SK-N-MC (cell line): ENCODE measurements at regions not wholly inside any gene's neighbourhood (a gene's known extent, or its start where the extent isn't known, plus 50 kb on each side); places are given as distances from the start of the nearest gene placed in this dataset.

Source experiments
- EZH2 ChIP-seq: fragments of 200-600 bp; sonication (generic); IDR thresholded peaks from one replicate; pipeline ENCODE4 v1.6.1; 2017; ENCODE audit warnings: antibody characterized with exemption
- FOXP2 ChIP-seq: optimal IDR thresholded peaks from 2 replicates; pipeline ENCODE3; 2011; ENCODE audit warnings: mild to moderate bottlenecking, moderate library complexity; ENCODE audit not compliant: insufficient read depth; ENCODE audit errors: extremely low read length, control extremely low read depth
- POLR2AphosphoS5 ChIP-seq: IDR thresholded peaks from 2 replicates; pipeline ENCODE4 v1.6.1; 2012; ENCODE audit warnings: mild to moderate bottlenecking, low read depth, low read length, borderline replicate concordance

DNA sequence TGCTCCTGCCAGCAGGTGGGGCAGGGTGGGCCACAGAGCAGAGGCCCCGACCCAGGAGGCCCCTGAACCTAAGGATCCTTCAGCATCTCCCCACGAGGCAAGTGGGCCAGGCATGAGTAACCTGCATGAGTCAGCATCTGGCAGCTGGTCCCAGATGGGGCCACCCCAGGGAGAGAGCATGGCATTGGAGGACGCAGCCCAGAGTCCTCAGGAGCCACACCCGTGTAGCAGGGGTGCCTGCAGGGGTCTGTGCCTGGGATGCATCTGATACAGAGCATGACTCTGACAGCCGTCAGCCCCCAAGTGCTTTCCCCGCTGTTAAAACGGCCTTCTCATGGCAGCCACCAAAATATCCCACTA lies 185.6 kb upstream of the SALL3 start:
- TF ChIP-seq EZH2 (no peak), POLR2AphosphoS5 (no peak), FOXP2 (no peak)
